ENCODE measurements at regions not wholly inside any gene's neighbourhood (a gene's known extent, or its start where the extent isn't known, plus 50 kb on each side); places are given as distances from the start of the nearest gene placed in this dataset.

- Histone ChIP-seq H3K9me3 (no peaks in the 10 kb centered on the region), H3K27ac (no peak overlapping the region), H3K4me3 (no peak overlapping the region), H3K27me3 (no peaks in the 10 kb centered on the region), H3K36me3 (no peaks in the 10 kb centered on the region), H3K4me1 (no peaks in the 10 kb centered on the region)
- TF ChIP-seq CTCF (IDR thresholded peaks at IDR 0.05), result no peak
- DNase-seq (ENCODE audit: low spot score in 2 of 2), result no peak
- intact Hi-C loops (cut with DNase I), result no loop called here
These were observed 563.0 kb downstream of the MIAT start for GRCh38 chr22:27220339-27220738.

GRCh38 chr22:27222178-27222577, 564.8 kb downstream of the MIAT start:
- Histone ChIP-seq H3K4me1 (no peaks in the 10 kb centered on the region), H3K36me3 (no peaks in the 10 kb centered on the region), H3K27me3 (no peaks in the 10 kb centered on the region), H3K9me3 (no peaks in the 10 kb centered on the region), H3K4me3 (no peak overlapping the region), H3K27ac (no peak overlapping the region)
- no peak for TF ChIP-seq CTCF (IDR thresholded peaks at IDR 0.05)
- no peak for DNase-seq (ENCODE audit: low spot score in 2 of 2)
- intact Hi-C loops (cut with DNase I), result no loop called here

- H3K9me3 ChIP-seq, result no peaks in the 10 kb centered on the region
- no peak for TF ChIP-seq CTCF (IDR thresholded peaks at IDR 0.05)
- no peaks in the 10 kb centered on the region for H3K4me1 ChIP-seq
- no peak overlapping the region for H3K4me3 ChIP-seq
- H3K36me3 ChIP-seq, result no peaks in the 10 kb centered on the region
- DNase-seq (ENCODE audit: low spot score in 2 of 2), result no peak
- no peak overlapping the region for H3K27ac ChIP-seq
- no peaks in the 10 kb centered on the region for H3K27me3 ChIP-seq
- intact Hi-C loops (cut with DNase I), result no loop called here
These were observed 566.2 kb downstream of the MIAT start for GRCh38 chr22:27223317-27224177.

GRCh38 chr22:27224485-27225374, 567.3 kb downstream of the MIAT start:
- DNase-seq (ENCODE audit: low spot score in 2 of 2), result no peak
- no peaks in the 10 kb centered on the region for H3K36me3 ChIP-seq
- no peak overlapping the region for H3K4me3 ChIP-seq
- intact Hi-C loops (cut with DNase I), result no loop called here
- no peaks in the 10 kb centered on the region for H3K4me1 ChIP-seq
- TF ChIP-seq CTCF (IDR thresholded peaks at IDR 0.05), result no peak
- no peak overlapping the region for H3K27ac ChIP-seq
- H3K27me3 ChIP-seq, result no peaks in the 10 kb centered on the region
- no peaks in the 10 kb centered on the region for H3K9me3 ChIP-seq

GRCh38 chr22:27226666-27227065, 569.3 kb downstream of the MIAT start:
- H3K36me3 ChIP-seq, result no peaks in the 10 kb centered on the region
- TF ChIP-seq CTCF (IDR thresholded peaks at IDR 0.05), result no peak
- H3K27me3 ChIP-seq, result no peaks in the 10 kb centered on the region
- no peak overlapping the region for H3K27ac ChIP-seq
- intact Hi-C loops (cut with DNase I), result no loop called here
- no peaks in the 10 kb centered on the region for H3K9me3 ChIP-seq
- no peak overlapping the region for H3K4me3 ChIP-seq
- H3K4me1 ChIP-seq, result peaks cover 0 to 3% of the 10 kb centered on the region in 2 donors
- no peak for DNase-seq (ENCODE audit: low spot score in 2 of 2)
